ENCODE measurements at regions not wholly inside any gene's neighbourhood (a gene's known extent, or its start where the extent isn't known, plus 50 kb on each side); places are given as distances from the start of the nearest gene placed in this dataset.
"Not testable (repeated sequence)": the region's sequence is repeated elsewhere in the genome, so short reads cannot be mapped to it uniquely, and the experiment has no call there.

DNA sequence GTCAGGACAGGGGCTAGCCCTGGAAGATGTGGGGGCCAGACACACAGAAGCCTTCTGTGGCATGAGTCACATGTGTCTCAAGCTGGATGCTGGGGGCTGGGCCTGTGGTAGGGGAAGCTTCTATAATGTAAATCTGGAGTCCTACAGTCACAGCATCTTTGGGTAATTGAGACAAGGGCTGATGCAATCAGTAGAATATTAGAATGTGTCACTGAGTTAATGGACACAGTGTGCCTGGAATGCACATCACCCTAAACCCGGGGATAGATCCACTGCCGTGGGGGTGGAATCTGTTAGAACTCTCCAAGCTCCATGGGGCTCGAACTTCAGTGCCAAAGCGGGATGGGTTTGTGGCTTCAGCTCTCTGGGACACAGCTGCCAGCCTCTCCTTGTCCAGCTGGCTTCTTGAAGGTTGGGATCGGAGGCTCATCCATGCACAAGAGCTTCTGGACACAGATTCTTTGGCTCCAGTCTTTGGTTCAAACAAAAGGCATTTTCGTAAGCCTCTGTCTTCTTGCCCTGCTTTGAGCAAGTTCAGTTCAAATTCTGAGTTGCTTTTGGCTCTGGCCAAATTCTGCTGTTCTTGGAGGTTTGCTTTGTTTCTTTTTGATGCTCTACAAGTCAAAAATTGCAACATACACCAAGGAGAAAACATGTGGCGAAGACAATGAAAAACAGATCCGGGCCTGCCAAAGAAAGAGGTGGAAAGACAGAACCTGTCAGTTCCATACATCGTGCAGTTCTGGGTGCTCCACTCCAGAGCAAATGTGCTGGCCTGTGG is 194.8 kb upstream of the ZNF32 start:
- H3K9me3 Mint-ChIP-seq = no peaks in the 10 kb centered on the region
- H3K4me1 Mint-ChIP-seq (ENCODE audit: low read depth in 2 of 2) = peaks cover 7 to 15% of the 10 kb centered on the region in 2 donors
- H3K4me3 Mint-ChIP-seq = no peak overlapping the region
- ATAC-seq (no peak), DNase-seq (ENCODE audit: low spot score) (no peak)
- H3K36me3 Mint-ChIP-seq = no peaks in the 10 kb centered on the region
- H3K27ac Mint-ChIP-seq = no peak overlapping the region
- H3K27me3 Mint-ChIP-seq = peaks cover 7 to 11% of the 10 kb centered on the region in 2 donors

DNA sequence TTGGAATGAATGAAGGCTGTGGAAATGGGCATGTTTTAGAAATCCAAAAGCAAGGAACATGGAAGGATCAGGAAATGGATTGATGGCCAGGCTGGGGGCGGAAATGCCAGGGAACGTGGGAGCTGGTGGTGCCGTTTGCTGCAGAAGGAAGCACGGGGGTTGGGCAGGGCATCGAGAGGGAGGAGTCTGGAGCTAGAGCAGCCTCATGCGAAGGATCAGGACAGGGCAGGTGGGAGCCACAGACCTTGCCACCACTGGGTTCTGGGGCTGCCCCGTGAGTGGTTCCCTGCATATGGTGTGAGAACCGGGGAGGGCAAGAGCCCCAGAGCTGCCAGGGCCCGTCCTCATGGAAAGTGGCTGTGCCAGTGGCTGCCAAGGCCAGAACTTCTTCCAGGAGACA is 193.8 kb upstream of the ZNF32 start:
- peaks cover 7 to 15% of the 10 kb centered on the region in 2 donors for H3K4me1 Mint-ChIP-seq (ENCODE audit: low read depth in 2 of 2)
- peaks cover 7 to 11% of the 10 kb centered on the region in 2 donors for H3K27me3 Mint-ChIP-seq
- no peak overlapping the region for H3K4me3 Mint-ChIP-seq
- no peak overlapping the region for H3K27ac Mint-ChIP-seq
- ATAC-seq (no peak), DNase-seq (ENCODE audit: low spot score) (no peak)
- no peaks in the 10 kb centered on the region for H3K9me3 Mint-ChIP-seq
- no peaks in the 10 kb centered on the region for H3K36me3 Mint-ChIP-seq

DNA sequence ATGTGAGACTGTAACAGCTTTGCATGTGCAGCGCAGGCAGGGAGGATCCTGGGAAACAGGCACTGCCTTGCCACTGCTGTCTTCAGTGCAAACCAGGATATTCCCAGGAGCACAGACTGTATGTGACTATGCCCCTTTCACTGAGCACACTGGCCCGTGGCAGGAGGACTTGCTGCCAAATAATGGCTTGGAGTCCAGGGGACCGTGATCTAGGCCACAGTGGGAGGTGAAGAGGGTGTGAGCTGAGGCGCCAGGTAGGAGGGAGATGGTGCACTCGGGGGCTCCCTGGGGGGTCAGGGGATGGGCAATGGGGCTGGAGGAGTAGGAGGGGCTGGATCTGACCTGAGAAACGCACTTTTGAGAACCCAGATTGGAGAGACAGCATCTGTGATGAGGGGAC is 193.4 kb upstream of the ZNF32 start:
- no peak for ATAC-seq
- no peak for DNase-seq (ENCODE audit: low spot score)
- H3K4me3 Mint-ChIP-seq = no peak overlapping the region

GRCh38 chr10:43839973-43840372 is 191.3 kb upstream of the ZNF32 start:
- ATAC-seq (no peak), DNase-seq (ENCODE audit: low spot score) (no peak)
- Mint-ChIP-seq H3K9me3 (no peaks in the 10 kb centered on the region), H3K4me1 (ENCODE audit: low read depth in 2 of 2) (peaks cover 3% of the 10 kb centered on the region in 2 donors), H3K27ac (no peak overlapping the region), H3K4me3 (no peak overlapping the region), H3K36me3 (no peaks in the 10 kb centered on the region), H3K27me3 (peaks cover 11 to 13% of the 10 kb centered on the region in 2 donors)

More for the DNA sequence above, 193.4 kb upstream of the ZNF32 start:
- Mint-ChIP-seq H3K27ac (no peak overlapping the region), H3K27me3 (peaks cover 10 to 11% of the 10 kb centered on the region in 2 donors), H3K4me1 (ENCODE audit: low read depth in 2 of 2) (peaks cover 7 to 15% of the 10 kb centered on the region in 2 donors), H3K36me3 (no peaks in the 10 kb centered on the region), H3K9me3 (no peaks in the 10 kb centered on the region)

DNA sequence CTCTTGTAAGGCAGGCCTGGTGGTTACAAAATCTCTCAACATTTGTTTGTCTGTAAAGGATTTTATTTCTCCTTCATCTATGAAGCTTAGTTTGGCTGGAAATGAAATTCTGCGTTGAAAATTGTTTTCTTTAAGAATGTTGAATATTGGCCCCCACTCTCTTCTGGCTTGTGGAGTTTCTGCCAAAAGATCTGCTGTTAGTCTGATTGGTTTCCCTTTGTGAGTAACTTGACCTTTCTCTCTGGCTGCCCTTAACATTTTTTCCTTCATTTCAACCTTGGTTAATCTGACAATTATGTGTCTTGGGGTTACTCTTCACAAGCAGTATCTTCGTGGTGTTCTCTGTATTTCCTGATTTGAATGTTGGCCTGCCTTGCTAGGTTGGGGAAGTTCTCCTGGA is 186.1 kb upstream of the ZNF32 start:
- H3K27ac Mint-ChIP-seq; DNase-seq (ENCODE audit: low spot score); H3K9me3 Mint-ChIP-seq; ATAC-seq; H3K4me3 Mint-ChIP-seq; H3K4me1 Mint-ChIP-seq (ENCODE audit: low read depth in 2 of 2): not testable (repeated sequence)
- peaks cover 21 to 24% of the 10 kb centered on the region in 2 donors for H3K27me3 Mint-ChIP-seq
- peaks cover 11% of the 10 kb centered on the region for H3K36me3 Mint-ChIP-seq

GRCh38 chr10:43827853-43828252 is 179.2 kb upstream of the ZNF32 start:
- Mint-ChIP-seq H3K27me3 (peaks cover 15 to 19% of the 10 kb centered on the region in 2 donors), H3K36me3 (no peaks in the 10 kb centered on the region), H3K27ac (no peak overlapping the region), H3K4me1 (ENCODE audit: low read depth in 2 of 2) (peaks cover 2 to 4% of the 10 kb centered on the region in 2 donors), H3K4me3 (no peak overlapping the region), H3K9me3 (no peaks in the 10 kb centered on the region)
- ATAC-seq (no peak), DNase-seq (ENCODE audit: low spot score) (no peak)

GRCh38 chr10:43825984-43826383 is 177.3 kb upstream of the ZNF32 start:
- DNase-seq (ENCODE audit: low spot score) = no peak
- H3K27me3 Mint-ChIP-seq = peaks cover 15 to 19% of the 10 kb centered on the region in 2 donors
- ATAC-seq = no peak
- H3K9me3 Mint-ChIP-seq = no peaks in the 10 kb centered on the region
- peaks cover 11 to 15% of the 10 kb centered on the region in 2 donors for H3K4me1 Mint-ChIP-seq (ENCODE audit: low read depth in 2 of 2)
- no peaks in the 10 kb centered on the region for H3K36me3 Mint-ChIP-seq
- no peak overlapping the region for H3K27ac Mint-ChIP-seq
- no peak overlapping the region for H3K4me3 Mint-ChIP-seq

DNA sequence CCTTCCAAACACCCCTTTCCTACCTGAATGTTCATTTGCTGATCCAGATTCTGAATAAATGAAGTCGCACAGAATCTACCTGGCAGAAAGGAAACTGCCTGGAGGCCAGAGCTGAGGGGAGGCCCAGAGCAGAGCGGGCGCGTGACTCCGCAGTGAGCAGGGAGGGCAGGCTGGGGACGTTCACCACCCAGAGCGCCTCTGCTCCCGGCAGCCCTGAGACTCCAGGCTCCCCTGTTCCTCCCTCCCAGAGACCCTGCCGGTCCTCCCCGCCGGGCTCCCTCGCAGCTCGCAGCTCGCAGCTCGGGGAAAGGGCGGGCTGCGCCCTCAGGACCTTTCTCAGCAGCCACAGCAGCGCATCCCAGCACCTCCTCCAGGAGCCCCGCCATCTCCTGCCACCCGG is 176.7 kb upstream of the ZNF32 start:
- no peak overlapping the region for H3K27ac Mint-ChIP-seq
- ATAC-seq (no peak), DNase-seq (ENCODE audit: low spot score) (no peak)
- H3K9me3 Mint-ChIP-seq = no peaks in the 10 kb centered on the region
- no peaks in the 10 kb centered on the region for H3K36me3 Mint-ChIP-seq
- H3K27me3 Mint-ChIP-seq = peaks cover 15 to 16% of the 10 kb centered on the region in 2 donors
- peaks cover 11 to 15% of the 10 kb centered on the region in 2 donors for H3K4me1 Mint-ChIP-seq (ENCODE audit: low read depth in 2 of 2)
- H3K4me3 Mint-ChIP-seq = no peak overlapping the region

GRCh38 chr10:43824934-43825333 is 176.3 kb upstream of the ZNF32 start:
- no peak for DNase-seq (ENCODE audit: low spot score)
- Mint-ChIP-seq H3K27ac (no peak overlapping the region), H3K27me3 (peaks cover 15 to 16% of the 10 kb centered on the region in 2 donors), H3K36me3 (no peaks in the 10 kb centered on the region), H3K9me3 (no peaks in the 10 kb centered on the region), H3K4me1 (ENCODE audit: low read depth in 2 of 2) (peaks cover 11 to 15% of the 10 kb centered on the region in 2 donors), H3K4me3 (no peak overlapping the region)
- no peak for ATAC-seq

DNA sequence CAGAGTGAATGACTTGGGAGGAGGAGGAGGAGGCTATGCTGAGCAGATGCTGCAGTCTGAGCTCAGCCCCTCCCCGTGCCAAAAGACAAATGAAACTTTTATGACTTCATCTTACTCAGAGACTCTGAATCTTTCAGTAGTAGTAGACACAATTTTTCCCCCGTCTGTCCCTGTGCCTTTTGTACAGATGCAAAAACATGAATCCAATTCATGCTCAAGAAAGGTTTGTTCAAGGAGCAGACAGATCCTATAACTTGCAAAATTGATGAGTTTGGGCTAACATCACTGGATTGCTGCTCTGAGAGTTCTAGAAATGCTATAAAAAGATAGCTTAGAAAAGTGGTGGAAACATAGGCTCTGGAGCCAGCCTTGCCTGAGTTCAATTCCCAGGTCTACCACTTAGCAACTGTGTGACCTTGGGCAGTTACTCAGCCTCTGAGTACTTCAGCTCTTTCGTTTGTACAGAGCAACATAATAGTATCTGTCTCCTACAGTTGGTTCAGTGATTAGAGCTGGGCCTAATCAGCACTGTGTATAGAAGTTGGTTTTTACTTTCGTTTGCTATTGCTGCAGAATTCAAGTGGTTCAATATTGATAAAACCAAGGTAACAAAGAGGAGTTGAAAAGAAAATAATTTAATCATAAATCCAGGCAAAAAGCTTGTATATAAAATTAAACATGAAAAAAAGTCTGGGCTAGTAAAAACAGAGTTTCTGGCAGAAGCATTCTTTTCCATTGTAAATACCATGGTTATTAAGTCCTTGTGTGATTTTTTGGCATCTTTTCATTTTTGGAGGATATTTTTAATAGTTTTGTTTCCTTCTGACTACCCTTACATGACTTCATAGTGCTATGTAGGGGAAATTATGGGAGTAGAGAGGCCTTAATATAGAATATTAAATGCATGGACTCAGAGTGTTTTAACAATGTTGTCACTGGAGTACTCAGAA is 174.2 kb upstream of the ZNF32 start:
- peak overlapping the region; percentile 14 to 54 for H3K27ac Mint-ChIP-seq
- no peak for DNase-seq (ENCODE audit: low spot score)
- H3K4me3 Mint-ChIP-seq = peak overlapping the region; percentile 0
- no peaks in the 10 kb centered on the region for H3K9me3 Mint-ChIP-seq
- ATAC-seq = peak in 1 of 2 donors; percentile 74
- H3K27me3 Mint-ChIP-seq = peaks cover 12 to 18% of the 10 kb centered on the region in 2 donors
- H3K36me3 Mint-ChIP-seq = no peaks in the 10 kb centered on the region
- peaks cover 17 to 21% of the 10 kb centered on the region in 2 donors for H3K4me1 Mint-ChIP-seq (ENCODE audit: low read depth in 2 of 2)

DNA sequence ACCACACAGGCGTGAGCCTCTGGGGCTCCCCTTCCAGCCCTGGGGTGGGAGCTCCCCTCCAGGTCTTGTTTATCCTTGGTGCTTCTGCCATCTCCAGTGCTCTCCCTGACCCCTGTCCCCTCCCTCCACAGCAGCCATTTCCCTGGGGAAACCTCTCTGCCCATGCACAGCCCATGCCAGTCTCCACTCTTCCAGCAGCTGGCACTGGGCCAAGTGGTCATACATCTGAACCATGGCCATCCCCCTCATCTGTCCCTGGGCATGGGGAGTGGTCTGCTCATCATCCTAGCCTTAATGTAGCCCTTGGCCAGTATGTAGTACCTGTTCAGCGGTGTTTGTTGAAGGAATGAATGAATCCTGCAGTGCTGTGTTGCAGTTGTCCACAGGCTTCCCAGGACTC is 172.4 kb upstream of the ZNF32 start:
- no peak overlapping the region for H3K4me3 Mint-ChIP-seq
- ATAC-seq = no peak
- H3K27me3 Mint-ChIP-seq = peaks cover 0 to 9% of the 10 kb centered on the region in 2 donors
- no peaks in the 10 kb centered on the region for H3K36me3 Mint-ChIP-seq
- H3K4me1 Mint-ChIP-seq (ENCODE audit: low read depth in 2 of 2) = peaks cover 35 to 39% of the 10 kb centered on the region in 2 donors
- no peaks in the 10 kb centered on the region for H3K9me3 Mint-ChIP-seq
- no peak for DNase-seq (ENCODE audit: low spot score)
- H3K27ac Mint-ChIP-seq = no peak overlapping the region

- H3K4me3 Mint-ChIP-seq = no peak overlapping the region
- ATAC-seq (no peak), DNase-seq (ENCODE audit: low spot score) (no peak)
- peaks cover 0 to 9% of the 10 kb centered on the region in 2 donors for H3K27me3 Mint-ChIP-seq
- no peaks in the 10 kb centered on the region for H3K36me3 Mint-ChIP-seq
- H3K9me3 Mint-ChIP-seq = no peaks in the 10 kb centered on the region
- H3K4me1 Mint-ChIP-seq (ENCODE audit: low read depth in 2 of 2) = peaks cover 40 to 44% of the 10 kb centered on the region in 2 donors
- H3K27ac Mint-ChIP-seq = no peak overlapping the region
Measured at GRCh38 chr10:43820663-43821062, 172.0 kb upstream of the ZNF32 start.

GRCh38 chr10:43819464-43820230 is 171.0 kb upstream of the ZNF32 start:
- Mint-ChIP-seq H3K4me3 (no peak overlapping the region), H3K4me1 (ENCODE audit: low read depth in 2 of 2) (peaks cover 45 to 54% of the 10 kb centered on the region in 2 donors)

More at GRCh38 chr10:43819464-43820230, 171.0 kb upstream of the ZNF32 start:
- Mint-ChIP-seq H3K36me3 (no peaks in the 10 kb centered on the region), H3K9me3 (no peaks in the 10 kb centered on the region), H3K27ac (peak overlapping the region in 1 of 2 donors; percentile 31), H3K27me3 (peaks cover 0 to 7% of the 10 kb centered on the region in 2 donors)
- ATAC-seq = no peak
- DNase-seq (ENCODE audit: low spot score) = no peak

All from natural killer cell treated with Interleukin-12 subunit alpha and Interleukin-12 subunit beta and Interleukin-15 and Interleukin-18, amount 100 ng/mL, for 72 hours (primary cell).